ENCODE measurements at regions not wholly inside any gene's neighbourhood (a gene's known extent, or its start where the extent isn't known, plus 50 kb on each side); places are given as distances from the start of the nearest gene placed in this dataset.

DNA sequence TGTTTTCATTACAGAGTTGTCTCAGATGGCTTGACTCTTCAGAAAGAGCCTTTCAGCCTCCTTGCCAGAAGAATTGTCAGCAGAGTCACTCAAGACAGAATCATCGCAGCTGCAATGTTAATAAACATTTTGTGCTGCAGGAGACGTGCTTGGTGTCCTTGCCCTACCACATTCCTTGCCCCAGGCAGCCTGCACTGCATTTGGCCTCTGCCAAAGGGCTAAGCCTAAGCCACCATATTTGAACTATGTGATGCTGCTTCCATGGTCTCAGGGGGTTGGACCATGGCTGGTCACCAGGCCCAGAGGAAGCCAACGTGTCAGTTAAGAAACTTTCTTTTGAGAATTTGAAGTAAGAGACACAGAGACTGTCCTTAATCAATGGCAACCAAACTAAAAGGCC lies 145.4 kb downstream of the ACTL7B start:
- no peak overlapping the region for H3K27ac ChIP-seq
- H3K27me3 ChIP-seq: no peaks in the 10 kb centered on the region
- DNase-seq: no peak
- no peaks in the 10 kb centered on the region for H3K36me3 ChIP-seq
- TF ChIP-seq, protein P1, sequence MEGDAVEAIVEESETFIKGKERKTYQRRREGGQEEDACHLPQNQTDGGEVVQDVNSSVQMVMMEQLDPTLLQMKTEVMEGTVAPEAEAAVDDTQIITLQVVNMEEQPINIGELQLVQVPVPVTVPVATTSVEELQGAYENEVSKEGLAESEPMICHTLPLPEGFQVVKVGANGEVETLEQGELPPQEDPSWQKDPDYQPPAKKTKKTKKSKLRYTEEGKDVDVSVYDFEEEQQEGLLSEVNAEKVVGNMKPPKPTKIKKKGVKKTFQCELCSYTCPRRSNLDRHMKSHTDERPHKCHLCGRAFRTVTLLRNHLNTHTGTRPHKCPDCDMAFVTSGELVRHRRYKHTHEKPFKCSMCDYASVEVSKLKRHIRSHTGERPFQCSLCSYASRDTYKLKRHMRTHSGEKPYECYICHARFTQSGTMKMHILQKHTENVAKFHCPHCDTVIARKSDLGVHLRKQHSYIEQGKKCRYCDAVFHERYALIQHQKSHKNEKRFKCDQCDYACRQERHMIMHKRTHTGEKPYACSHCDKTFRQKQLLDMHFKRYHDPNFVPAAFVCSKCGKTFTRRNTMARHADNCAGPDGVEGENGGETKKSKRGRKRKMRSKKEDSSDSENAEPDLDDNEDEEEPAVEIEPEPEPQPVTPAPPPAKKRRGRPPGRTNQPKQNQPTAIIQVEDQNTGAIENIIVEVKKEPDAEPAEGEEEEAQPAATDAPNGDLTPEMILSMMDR (IDR thresholded peaks at IDR 0.05): no peak
- H3K4me3 ChIP-seq: no peak overlapping the region
- no peaks in the 10 kb centered on the region for H3K9me3 ChIP-seq
- intact Hi-C loops (cut with DNase I): no loop called here
- H3K4me1 ChIP-seq: no peaks in the 10 kb centered on the region
- H3K9ac ChIP-seq (ENCODE audit: low read depth in 2 of 2, low read length in 2 of 2): no peak overlapping the region

DNA sequence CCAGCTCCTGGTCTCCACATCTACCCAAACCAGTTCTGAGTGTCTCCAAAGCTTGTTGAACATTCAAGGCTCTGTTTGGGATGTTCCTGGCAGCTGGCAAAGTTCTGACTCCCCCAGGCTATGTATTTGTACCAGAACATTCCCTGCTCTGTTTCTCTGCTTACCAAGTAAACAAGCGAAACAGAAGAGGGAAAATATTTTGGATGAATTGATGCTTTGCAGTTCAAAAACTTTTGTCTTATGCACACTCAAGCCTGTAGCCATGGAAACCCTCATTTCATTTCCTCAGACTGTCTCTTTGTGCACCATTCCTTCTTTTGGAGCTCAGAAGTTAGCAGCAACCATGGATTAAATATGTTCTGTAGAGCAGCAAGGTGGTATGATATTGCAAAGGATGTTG lies 145.8 kb downstream of the ACTL7B start:
- H3K27ac ChIP-seq: no peak overlapping the region

DNA sequence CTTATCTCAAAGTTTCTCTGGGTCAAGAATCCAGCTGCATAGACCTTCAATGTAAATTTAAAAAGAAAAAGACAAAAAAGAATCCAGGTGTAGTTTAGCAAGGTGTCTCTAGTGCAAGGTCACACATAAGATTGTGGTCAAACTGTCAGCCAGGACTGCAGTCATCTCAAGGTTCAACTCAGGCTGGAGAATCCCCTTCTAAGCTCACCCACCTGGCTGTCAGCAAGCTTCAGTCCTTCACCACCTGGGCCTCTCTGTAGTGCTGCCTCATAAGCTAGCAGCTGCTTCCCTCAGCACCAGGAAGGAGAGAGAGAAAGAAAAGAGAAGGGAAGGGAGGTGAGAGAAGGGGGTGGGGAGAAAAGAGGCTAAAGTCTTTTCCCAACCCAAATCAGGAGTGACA lies 146.7 kb downstream of the ACTL7B start:
- H3K36me3 ChIP-seq: no peaks in the 10 kb centered on the region
- H3K9me3 ChIP-seq: no peaks in the 10 kb centered on the region
- intact Hi-C loops (cut with DNase I): no loop called here
- no peak for DNase-seq
- no peaks in the 10 kb centered on the region for H3K27me3 ChIP-seq
- H3K4me1 ChIP-seq: no peaks in the 10 kb centered on the region
- no peak overlapping the region for H3K27ac ChIP-seq
- H3K4me3 ChIP-seq: no peak overlapping the region
- no peak overlapping the region for H3K9ac ChIP-seq (ENCODE audit: low read depth in 2 of 2, low read length in 2 of 2)
- TF ChIP-seq, protein P1 (IDR thresholded peaks at IDR 0.05): no peak

More for the DNA sequence above, 145.8 kb downstream of the ACTL7B start:
- no peaks in the 10 kb centered on the region for H3K36me3 ChIP-seq
- no peaks in the 10 kb centered on the region for H3K27me3 ChIP-seq
- no peak for DNase-seq
- no peak overlapping the region for H3K4me3 ChIP-seq
- H3K4me1 ChIP-seq: no peaks in the 10 kb centered on the region
- H3K9ac ChIP-seq (ENCODE audit: low read depth in 2 of 2, low read length in 2 of 2): no peak overlapping the region
- no peaks in the 10 kb centered on the region for H3K9me3 ChIP-seq
- intact Hi-C loops (cut with DNase I): no loop called here
- TF ChIP-seq, protein P1 (IDR thresholded peaks at IDR 0.05): no peak

DNA sequence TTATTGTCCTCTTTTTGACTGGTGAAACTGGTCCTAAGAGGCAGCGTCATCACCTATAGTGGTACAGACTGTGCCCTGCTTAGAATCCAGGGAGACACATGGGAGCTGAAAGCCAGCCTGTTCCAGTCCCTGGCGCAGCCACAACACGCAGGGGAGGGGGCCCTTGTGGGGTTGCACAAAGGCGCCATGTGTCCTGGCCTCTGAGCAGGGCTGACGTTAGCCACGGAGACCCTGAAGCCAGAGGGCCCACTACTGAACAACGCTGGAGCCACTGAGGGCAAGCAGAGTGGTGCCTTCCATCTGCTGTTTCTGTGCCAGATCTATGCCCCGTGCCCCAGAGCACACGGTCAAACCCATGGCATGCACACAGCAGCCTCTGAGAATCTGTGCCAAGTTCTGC lies 147.3 kb downstream of the ACTL7B start:
- Histone ChIP-seq H3K27ac (no peak overlapping the region), H3K27me3 (no peaks in the 10 kb centered on the region), H3K36me3 (no peaks in the 10 kb centered on the region), H3K4me1 (no peaks in the 10 kb centered on the region), H3K9ac (ENCODE audit: low read depth in 2 of 2, low read length in 2 of 2) (no peak overlapping the region), H3K4me3 (no peak overlapping the region), H3K9me3 (no peaks in the 10 kb centered on the region)
- TF ChIP-seq, protein P1 (IDR thresholded peaks at IDR 0.05): no peak
- no peak for DNase-seq
- intact Hi-C loops (cut with DNase I): no loop called here

DNA sequence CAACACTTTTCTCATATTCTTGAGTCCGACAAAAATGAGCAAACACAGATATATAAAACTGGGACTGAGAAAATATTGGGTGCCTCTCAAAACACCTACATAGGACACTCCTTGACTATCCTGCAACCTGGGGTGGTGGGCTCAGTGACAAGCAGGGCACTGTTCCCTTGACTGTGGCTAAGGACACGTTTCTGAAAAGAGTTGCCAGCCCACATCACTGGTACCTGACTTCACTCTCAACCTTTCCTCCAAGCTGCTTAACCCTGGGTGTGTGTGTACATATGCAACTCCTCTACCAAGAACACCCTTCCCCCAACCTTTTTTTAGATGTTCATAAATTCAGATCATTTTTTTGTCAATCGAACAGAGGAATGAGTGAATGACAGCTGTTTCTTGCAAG lies 148.7 kb downstream of the ACTL7B start:
- H3K27ac ChIP-seq: no peak overlapping the region
- no peaks in the 10 kb centered on the region for H3K36me3 ChIP-seq
- H3K4me3 ChIP-seq: no peak overlapping the region
- H3K27me3 ChIP-seq: no peaks in the 10 kb centered on the region
- TF ChIP-seq, protein P1 (IDR thresholded peaks at IDR 0.05): no peak
- H3K9me3 ChIP-seq: no peaks in the 10 kb centered on the region
- H3K9ac ChIP-seq (ENCODE audit: low read depth in 2 of 2, low read length in 2 of 2): no peak overlapping the region
- no peak for DNase-seq
- intact Hi-C loops (cut with DNase I): no loop called here
- H3K4me1 ChIP-seq: no peaks in the 10 kb centered on the region
